Kidney (tissue), 13 donors: ENCODE measurements at regions not wholly inside any gene's neighbourhood (a gene's known extent, or its start where the extent isn't known, plus 50 kb on each side); places are given as distances from the start of the nearest gene placed in this dataset.

Experiments
- DNase-seq, 5 donors: peaks; one replicate each; pipeline ENCODE4 v3.0.0-alpha.2; 2013 to 2020
- FAIRE-seq: peaks from 2 replicates; lab custom pipeline; 2012; peaks lifted over from hg19 to GRCh38; lab: Jason Lieb, UNC
- H3K27ac ChIP-seq, 2 donors: one replicate each; pipeline ENCODE4 v1.7.0; 2013; ENCODE audit warnings: low read depth in 2 of 2, low read length in 2 of 2, inconsistent platforms in 1 of 2
- H3K27me3 ChIP-seq: one replicate; pipeline ENCODE4 v1.7.1; 2013; ENCODE audit warnings: low read length, inconsistent platforms; ENCODE audit not compliant: control insufficient read depth, insufficient read depth
- H3K36me3 ChIP-seq, 3 donors: one replicate each; pipeline versions ENCODE4 v1.7.0 to v1.7.1; 2013; ENCODE audit warnings: low read length in 3 of 3, control low read depth in 1 of 3, inconsistent platforms in 1 of 3; ENCODE audit not compliant: insufficient read depth in 3 of 3, control insufficient read depth in 2 of 3
- H3K4me1 ChIP-seq, 3 donors: one replicate each; pipeline versions ENCODE4 v1.7.0 to v1.7.1; 2013; ENCODE audit warnings: low read length in 3 of 3, inconsistent platforms in 1 of 3, low read depth in 1 of 3; ENCODE audit not compliant: control insufficient read depth in 2 of 3, insufficient read depth in 2 of 3
- H3K4me3 ChIP-seq, 3 donors: one replicate each; pipeline versions ENCODE4 v1.7.0 to v1.8.1; 2013; ENCODE audit warnings: low read length in 3 of 3, control low read depth in 1 of 3, inconsistent platforms in 1 of 3
- H3K9ac ChIP-seq, 3 donors: one replicate each; pipeline versions ENCODE4 v1.7.0 to v1.7.1; 2013; ENCODE audit warnings: low read length in 3 of 3, control low read depth in 1 of 3, inconsistent platforms in 1 of 3
- H3K9me3 ChIP-seq, 3 donors: one replicate each; pipeline versions ENCODE4 v1.7.0 to v1.7.1; 2013; ENCODE audit warnings: low read length in 3 of 3, control low read depth in 1 of 3, inconsistent platforms in 1 of 3; ENCODE audit not compliant: control insufficient read depth in 2 of 3, insufficient read depth in 1 of 3
- CTCF ChIP-seq: IDR thresholded peaks from 3 replicates; pipeline ENCODE4 v1.5.1; 2012; ENCODE audit warnings: mild to moderate bottlenecking, moderate library complexity, borderline replicate concordance; ENCODE audit not compliant: insufficient read depth; ENCODE audit errors: extremely low read depth
- intact Hi-C: fragments of 100-400 bp; cut with DNase I; formaldehyde crosslinking; loops from one replicate; pipeline ENCODE4 v1.11.1; 2022
- donor health status: control.
- donor health status: control.
- donor health status: control.
- donor health status: control.
- donor health status: control.
- donor health status: DM: yes; HTN: yes; CAD: no.
- donor health status: Normal renal cell carcinoma (clear cell type).

GRCh38 chr2:62402156-62402555 is 103.8 kb downstream of the TMEM17 start:
- no peak overlapping the region for H3K4me3 ChIP-seq
- no peak overlapping the region for H3K9ac ChIP-seq
- no peak for TF ChIP-seq CTCF
- DNase-seq (no peak), FAIRE-seq (no peak)
- no peak overlapping the region for H3K27ac ChIP-seq
- H3K9me3 ChIP-seq, result no peaks in the 10 kb centered on the region
- intact Hi-C loops, result no loop called here
- no peaks in the 10 kb centered on the region for H3K36me3 ChIP-seq
- H3K27me3 ChIP-seq, result no peaks in the 10 kb centered on the region
- H3K4me1 ChIP-seq, result peaks cover 0 to 10% (median 8%) of the 10 kb centered on the region in 3 donors

- FAIRE-seq, result no peak
- intact Hi-C loops, result no loop called here
These were observed 107.6 kb downstream of the TMEM17 start for GRCh38 chr2:62398356-62398755.

DNA sequence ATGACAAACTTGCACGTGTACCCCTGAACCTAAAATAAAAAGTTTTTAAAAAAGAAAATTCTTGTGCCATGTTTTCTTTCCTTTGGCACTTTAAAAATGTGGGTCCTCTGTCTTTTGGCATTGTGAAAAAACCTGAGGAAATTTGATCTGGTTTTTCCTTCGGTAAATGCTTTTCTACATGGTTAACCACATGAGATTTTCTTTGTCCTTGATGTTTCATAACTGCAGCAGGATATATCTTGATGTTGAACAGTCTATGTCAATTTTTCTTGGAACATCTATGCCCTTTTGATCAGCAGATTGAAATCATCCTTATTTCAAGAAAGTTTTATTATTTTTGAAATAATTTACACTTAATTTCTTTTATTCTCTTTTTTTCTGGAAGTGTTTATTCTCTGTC is 109.1 kb downstream of the TMEM17 start:
- Histone ChIP-seq H3K9me3 (no peaks in the 10 kb centered on the region), H3K4me1 (no peaks in the 10 kb centered on the region), H3K27me3 (no peaks in the 10 kb centered on the region), H3K27ac (no peak overlapping the region), H3K4me3 (no peak overlapping the region), H3K9ac (no peak overlapping the region), H3K36me3 (no peaks in the 10 kb centered on the region)
- no peak for FAIRE-seq
- DNase-seq, result peak in 1 of 5 donors; percentile 46
- TF ChIP-seq CTCF, result no peak
- intact Hi-C loops, result no loop called here

More at GRCh38 chr2:62398356-62398755, 107.6 kb downstream of the TMEM17 start:
- Histone ChIP-seq H3K36me3 (no peaks in the 10 kb centered on the region), H3K27me3 (no peaks in the 10 kb centered on the region), H3K4me3 (no peak overlapping the region), H3K9ac (no peak overlapping the region), H3K4me1 (no peaks in the 10 kb centered on the region), H3K27ac (no peak overlapping the region), H3K9me3 (no peaks in the 10 kb centered on the region)
- no peak for DNase-seq
- TF ChIP-seq CTCF, result no peak

GRCh38 chr2:62393293-62393692 is 112.7 kb downstream of the TMEM17 start:
- H3K9ac ChIP-seq, result no peak overlapping the region
- no peak overlapping the region for H3K4me3 ChIP-seq

More at GRCh38 chr2:62393293-62393692, 112.7 kb downstream of the TMEM17 start:
- intact Hi-C loops, result no loop called here
- no peak for TF ChIP-seq CTCF
- H3K9me3 ChIP-seq, result no peaks in the 10 kb centered on the region
- H3K4me1 ChIP-seq, result no peaks in the 10 kb centered on the region
- H3K36me3 ChIP-seq, result no peaks in the 10 kb centered on the region
- FAIRE-seq (no peak), DNase-seq (no peak)
- H3K27ac ChIP-seq, result no peak overlapping the region
- H3K27me3 ChIP-seq, result no peaks in the 10 kb centered on the region
